Chondrocyte (in vitro differentiated cells): ENCODE measurements at regions not wholly inside any gene's neighbourhood (a gene's known extent, or its start where the extent isn't known, plus 50 kb on each side); places are given as distances from the start of the nearest gene placed in this dataset.

Source experiments
- DNase-seq: peaks from one replicate; pipeline ENCODE4 v3.0.0; 2021; ENCODE audit warnings: mixed read lengths, low spot score
- H3K27ac Mint-ChIP-seq: one replicate; pipeline ENCODE4 v1.8.0; 2021; ENCODE audit warnings: mild to moderate bottlenecking, moderate library complexity, mixed read lengths; ENCODE audit not compliant: unreplicated experiment
- H3K27me3 Mint-ChIP-seq: 2 replicates; pipeline ENCODE4 v1.8.0; 2021; ENCODE audit warnings: low read depth, mixed read lengths
- H3K36me3 Mint-ChIP-seq: 2 replicates; pipeline ENCODE4 v1.8.0; 2021; ENCODE audit warnings: low read depth, mixed read lengths
- H3K4me1 Mint-ChIP-seq: 2 replicates; pipeline ENCODE4 v1.8.0; 2021; ENCODE audit warnings: low read depth, mild to moderate bottlenecking, mixed read lengths
- H3K4me3 Mint-ChIP-seq: one replicate; pipeline ENCODE4 v1.8.0; 2021; ENCODE audit warnings: mild to moderate bottlenecking, moderate library complexity, mixed read lengths; ENCODE audit not compliant: unreplicated experiment
- H3K9me3 Mint-ChIP-seq: 2 replicates; pipeline ENCODE4 v1.8.0; 2021; ENCODE audit warnings: low read depth, mixed read lengths
- CTCF ChIP-seq: fragments of 200-600 bp; sonication (generic); IDR thresholded peaks from 2 replicates; pipeline ENCODE4 v1.5.0; 2021; ENCODE audit warnings: antibody characterized with exemption, mild to moderate bottlenecking, moderate library complexity

- H3K27me3 Mint-ChIP-seq, result no peaks in the 10 kb centered on the region
- H3K27ac Mint-ChIP-seq, result no peak overlapping the region
- H3K4me3 Mint-ChIP-seq, result no peak overlapping the region
- DNase-seq, result no peak
- peaks cover 9% of the 10 kb centered on the region for H3K4me1 Mint-ChIP-seq
- peak; percentile 75 for TF ChIP-seq CTCF
- H3K36me3 Mint-ChIP-seq, result no peaks in the 10 kb centered on the region
- H3K9me3 Mint-ChIP-seq, result peaks cover 16% of the 10 kb centered on the region
Measured at GRCh38 chrX:39261446-39262147, 460.3 kb downstream of the MID1IP1 start.

GRCh38 chrX:39262641-39263040 is 461.4 kb downstream of the MID1IP1 start:
- Mint-ChIP-seq H3K4me1 (peaks cover 9% of the 10 kb centered on the region), H3K27me3 (peaks cover 2% of the 10 kb centered on the region), H3K9me3 (peaks cover 16% of the 10 kb centered on the region), H3K4me3 (no peak overlapping the region), H3K27ac (no peak overlapping the region), H3K36me3 (no peaks in the 10 kb centered on the region)
- TF ChIP-seq CTCF, result no peak
- no peak for DNase-seq

GRCh38 chrX:39264023-39264422 is 462.8 kb downstream of the MID1IP1 start:
- Mint-ChIP-seq H3K4me1 (peaks cover 9% of the 10 kb centered on the region), H3K4me3 (no peak overlapping the region), H3K9me3 (peaks cover 20% of the 10 kb centered on the region), H3K27me3 (peaks cover 6% of the 10 kb centered on the region), H3K27ac (no peak overlapping the region), H3K36me3 (no peaks in the 10 kb centered on the region)
- DNase-seq, result no peak
- TF ChIP-seq CTCF, result no peak

GRCh38 chrX:39267176-39267575 is 465.9 kb downstream of the MID1IP1 start:
- DNase-seq, result no peak
- no peaks in the 10 kb centered on the region for H3K36me3 Mint-ChIP-seq
- peaks cover 9% of the 10 kb centered on the region for H3K27me3 Mint-ChIP-seq
- H3K4me3 Mint-ChIP-seq, result no peak overlapping the region
- peaks cover 31% of the 10 kb centered on the region for H3K9me3 Mint-ChIP-seq
- no peak overlapping the region for H3K27ac Mint-ChIP-seq
- H3K4me1 Mint-ChIP-seq, result no peaks in the 10 kb centered on the region
- no peak for TF ChIP-seq CTCF

- DNase-seq, result no peak
- no peaks in the 10 kb centered on the region for H3K4me1 Mint-ChIP-seq
- H3K36me3 Mint-ChIP-seq, result no peaks in the 10 kb centered on the region
- H3K27ac Mint-ChIP-seq, result no peak overlapping the region
- no peak overlapping the region for H3K4me3 Mint-ChIP-seq
- peaks cover 9% of the 10 kb centered on the region for H3K27me3 Mint-ChIP-seq
- no peak for TF ChIP-seq CTCF
- H3K9me3 Mint-ChIP-seq, result peaks cover 39% of the 10 kb centered on the region
Measured at GRCh38 chrX:39268207-39268606, 466.9 kb downstream of the MID1IP1 start.
